Stimulated activated CD8-positive, alpha-beta memory T cell treated with anti-CD3 and anti-CD28 coated beads, Interleukin-4, amount 100 ng/mL, for 1 hour (primary cell): ENCODE measurements at regions not wholly inside any gene's neighbourhood (a gene's known extent, or its start where the extent isn't known, plus 50 kb on each side); places are given as distances from the start of the nearest gene placed in this dataset.
A peak's percentile ranks its signal among the peaks of the same experiment; 100 is the strongest.
"Not testable (repeated sequence)": the region's sequence is repeated elsewhere in the genome, so short reads cannot be mapped to it uniquely, and the experiment has no call there.

Experiments
- DNase-seq, 2 donors: peaks; one replicate each; pipeline ENCODE4 v3.0.0-alpha.2; 2020; ENCODE audit warnings: low read depth in 2 of 2, low spot score in 1 of 2

- no peak for DNase-seq
These were observed 108.6 kb downstream of the ZMAT1 start for GRCh38 chrX:101823236-101823635.

GRCh38 chrX:101817739-101818138, 114.1 kb downstream of the ZMAT1 start:
- DNase-seq, result not testable (repeated sequence)

- DNase-seq, result no peak
These were observed 118.6 kb downstream of the ZMAT1 start for GRCh38 chrX:101813200-101813599.

GRCh38 chrX:101803451-101803850, 128.4 kb downstream of the ZMAT1 start:
- DNase-seq, result no peak

GRCh38 chrX:101799387-101799786, 132.4 kb downstream of the ZMAT1 start:
- DNase-seq, result peak; percentile 42 to 46

- no peak for DNase-seq
These were observed 128.3 kb upstream of the ARMCX2 start for GRCh38 chrX:101787934-101788333.

GRCh38 chrX:101785142-101785541, 125.5 kb upstream of the ARMCX2 start:
- no peak for DNase-seq

- not testable (repeated sequence) for DNase-seq
These were observed 120.8 kb upstream of the ARMCX2 start for GRCh38 chrX:101780421-101780820.

- DNase-seq, result no peak
These were observed 114.7 kb upstream of the ARMCX2 start for GRCh38 chrX:101774340-101774739.

- no peak for DNase-seq
These were observed 104.9 kb upstream of the ARMCX2 start for GRCh38 chrX:101764538-101764937.

GRCh38 chrX:101759000-101759399, 99.3 kb upstream of the ARMCX2 start:
- no peak for DNase-seq

GRCh38 chrX:101750744-101751143, 91.1 kb upstream of the ARMCX2 start:
- no peak for DNase-seq

GRCh38 chrX:101749436-101749835, 89.8 kb upstream of the ARMCX2 start:
- DNase-seq, result no peak

- DNase-seq, result no peak
These were observed 85.4 kb upstream of the ARMCX2 start for GRCh38 chrX:101745046-101745445.

- DNase-seq, result no peak
These were observed 84.4 kb upstream of the ARMCX2 start for GRCh38 chrX:101744085-101744484.

- no peak for DNase-seq
These were observed 81.0 kb upstream of the ARMCX2 start for GRCh38 chrX:101740642-101741041.

GRCh38 chrX:101738867-101739266, 79.2 kb upstream of the ARMCX2 start:
- DNase-seq, result not testable (repeated sequence)

GRCh38 chrX:101738411-101738810, 78.8 kb upstream of the ARMCX2 start:
- not testable (repeated sequence) for DNase-seq

- no peak for DNase-seq
These were observed 77.0 kb upstream of the ARMCX2 start for GRCh38 chrX:101736651-101737050.

- DNase-seq, result no peak
These were observed 73.2 kb upstream of the ARMCX2 start for GRCh38 chrX:101732870-101733269.

- no peak for DNase-seq
These were observed 70.3 kb upstream of the ARMCX2 start for GRCh38 chrX:101729986-101730385.
